Epithelial cell of esophagus (primary cell): ENCODE measurements at regions not wholly inside any gene's neighbourhood (a gene's known extent, or its start where the extent isn't known, plus 50 kb on each side); places are given as distances from the start of the nearest gene placed in this dataset.
"Not testable (repeated sequence)": the region's sequence is repeated elsewhere in the genome, so short reads cannot be mapped to it uniquely, and the experiment has no call there.

Experiments
- DNase-seq: peaks from one replicate; pipeline ENCODE4 v3.0.0; 2010; ENCODE audit warnings: low read depth
- H3K4me3 ChIP-seq: 2 replicates; pipeline ENCODE4 v1.5.1; 2011; ENCODE audit warnings: mild to moderate bottlenecking, low read length, control low read depth
- TF ChIP-seq, protein P1 (sequence below): IDR thresholded peaks from 2 replicates; pipeline ENCODE4 v1.5.1; 2011; ENCODE audit warnings: low read depth, mild to moderate bottlenecking, low read length, control low read depth, inconsistent platforms; ENCODE audit not compliant: insufficient read depth; ENCODE audit errors: missing control alignments

GRCh38 chr13:26483546-26483945 lies 73.9 kb upstream of the WASF3 start:
- no peak overlapping the region for H3K4me3 ChIP-seq
- TF ChIP-seq, protein P1, sequence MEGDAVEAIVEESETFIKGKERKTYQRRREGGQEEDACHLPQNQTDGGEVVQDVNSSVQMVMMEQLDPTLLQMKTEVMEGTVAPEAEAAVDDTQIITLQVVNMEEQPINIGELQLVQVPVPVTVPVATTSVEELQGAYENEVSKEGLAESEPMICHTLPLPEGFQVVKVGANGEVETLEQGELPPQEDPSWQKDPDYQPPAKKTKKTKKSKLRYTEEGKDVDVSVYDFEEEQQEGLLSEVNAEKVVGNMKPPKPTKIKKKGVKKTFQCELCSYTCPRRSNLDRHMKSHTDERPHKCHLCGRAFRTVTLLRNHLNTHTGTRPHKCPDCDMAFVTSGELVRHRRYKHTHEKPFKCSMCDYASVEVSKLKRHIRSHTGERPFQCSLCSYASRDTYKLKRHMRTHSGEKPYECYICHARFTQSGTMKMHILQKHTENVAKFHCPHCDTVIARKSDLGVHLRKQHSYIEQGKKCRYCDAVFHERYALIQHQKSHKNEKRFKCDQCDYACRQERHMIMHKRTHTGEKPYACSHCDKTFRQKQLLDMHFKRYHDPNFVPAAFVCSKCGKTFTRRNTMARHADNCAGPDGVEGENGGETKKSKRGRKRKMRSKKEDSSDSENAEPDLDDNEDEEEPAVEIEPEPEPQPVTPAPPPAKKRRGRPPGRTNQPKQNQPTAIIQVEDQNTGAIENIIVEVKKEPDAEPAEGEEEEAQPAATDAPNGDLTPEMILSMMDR = no peak

GRCh38 chr13:26484196-26484595 lies 73.3 kb upstream of the WASF3 start:
- no peak for DNase-seq
- H3K4me3 ChIP-seq = no peak overlapping the region
- TF ChIP-seq, protein P1 = no peak

More at GRCh38 chr13:26483546-26483945, 73.9 kb upstream of the WASF3 start:
- no peak for DNase-seq

- no peak for DNase-seq
- no peak overlapping the region for H3K4me3 ChIP-seq
- TF ChIP-seq, protein P1 = no peak
Observed at GRCh38 chr13:26485288-26485687, 72.2 kb upstream of the WASF3 start.

- H3K4me3 ChIP-seq = no peak overlapping the region
- TF ChIP-seq, protein P1 = no peak
- DNase-seq = no peak
Observed at GRCh38 chr13:26485786-26486185, 71.7 kb upstream of the WASF3 start.

DNA sequence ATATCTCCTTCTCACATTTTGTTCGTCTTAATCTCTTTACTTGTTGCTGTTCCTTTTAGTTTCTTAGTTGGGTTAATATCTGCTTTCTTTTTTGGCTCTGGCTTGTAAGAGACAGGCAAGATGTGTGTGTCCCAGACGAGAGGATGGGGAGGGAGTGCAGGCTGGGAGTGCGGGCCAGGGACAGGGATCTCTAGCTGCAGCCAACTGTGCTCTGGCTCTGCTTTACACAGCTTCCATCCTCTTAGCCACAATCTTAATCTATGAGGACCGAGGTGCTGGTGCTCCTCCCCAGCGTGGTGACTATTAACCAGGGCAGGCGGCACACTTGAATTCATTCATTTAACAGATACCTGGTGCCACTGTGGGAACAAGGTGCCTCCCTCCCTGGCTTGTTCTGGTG lies 70.9 kb upstream of the WASF3 start:
- H3K4me3 ChIP-seq = no peak overlapping the region
- DNase-seq = no peak
- TF ChIP-seq, protein P1 = no peak

GRCh38 chr13:26487781-26488180 lies 69.7 kb upstream of the WASF3 start:
- DNase-seq = no peak
- TF ChIP-seq, protein P1 = no peak
- H3K4me3 ChIP-seq = no peak overlapping the region

DNA sequence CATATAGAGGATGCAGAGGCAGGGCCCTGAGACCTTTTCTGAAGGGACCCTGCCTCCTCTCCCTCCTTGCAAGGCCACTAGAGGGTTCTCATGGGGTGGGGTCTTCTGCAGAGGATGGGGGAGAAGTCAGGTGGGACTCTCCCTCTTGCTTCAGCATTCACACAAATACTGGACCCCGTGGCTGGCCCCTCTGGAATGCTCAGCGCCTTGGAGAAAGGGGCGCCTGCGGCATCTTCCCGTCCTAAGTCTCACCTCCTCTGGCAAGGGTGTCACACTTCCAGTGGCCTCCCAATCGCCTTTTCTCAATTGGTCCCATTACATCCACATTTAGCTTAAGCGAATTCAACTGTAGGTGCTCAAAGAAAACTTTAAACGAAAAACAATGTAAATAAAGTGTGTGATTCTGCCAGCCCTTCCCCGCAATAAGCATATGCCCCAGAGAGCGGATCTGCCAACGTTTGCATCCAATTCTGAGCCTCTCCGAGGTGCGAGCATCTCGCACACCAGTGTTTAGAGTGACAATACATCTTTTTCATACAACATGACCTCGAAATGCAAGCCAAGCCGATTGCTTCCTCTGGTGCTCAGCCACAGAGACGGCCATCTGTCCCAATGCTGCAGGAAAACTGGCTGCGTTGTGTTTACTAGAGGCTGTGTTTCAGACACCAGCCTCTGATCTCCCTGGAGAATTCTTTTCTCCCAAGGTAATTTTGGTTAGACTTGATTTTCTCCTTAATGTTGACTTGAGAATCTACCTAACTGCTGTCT lies 69.1 kb upstream of the WASF3 start:
- DNase-seq = no peak
- TF ChIP-seq, protein P1 = no peak
- H3K4me3 ChIP-seq = no peak overlapping the region

- not testable (repeated sequence) for DNase-seq, H3K4me3 ChIP-seq
Observed at GRCh38 chr13:26492301-26492700, 65.2 kb upstream of the WASF3 start.
